Stomach (tissue), 8 donors: ENCODE measurements at regions not wholly inside any gene's neighbourhood (a gene's known extent, or its start where the extent isn't known, plus 50 kb on each side); places are given as distances from the start of the nearest gene placed in this dataset.

ENCODE experiments used
- DNase-seq, 2 donors: peaks; one replicate each; pipeline versions ENCODE4 v3.0.0 to v3.0.0-alpha.2; 2013 to 2019
- H3K27ac ChIP-seq, 5 donors: fragments of 200-600 bp in 4 of 5; sonication (generic) in 4 of 5; one replicate each; pipeline ENCODE4 v1.5.1; 2013 to 2019; ENCODE audit warnings: mild to moderate bottlenecking in 1 of 5, moderate library complexity in 1 of 5
- H3K27me3 ChIP-seq, 3 donors: fragments of 200-600 bp; sonication (generic); one replicate each; pipeline ENCODE4 v1.5.1; 2017 to 2019; ENCODE audit warnings: mixed run types in 1 of 3
- H3K36me3 ChIP-seq, 4 donors: fragments of 200-600 bp; sonication (generic); 1 replicate in 3 of 4; 2 replicates in 1 of 4; pipeline ENCODE4 v1.5.1; 2016 to 2019
- H3K4me1 ChIP-seq, 4 donors: fragments of 200-600 bp; sonication (generic); one replicate each; pipeline ENCODE4 v1.5.1; 2016 to 2019
- H3K4me3 ChIP-seq, 4 donors: fragments of 200-600 bp; sonication (generic) in 3 of 4; one replicate each; pipeline ENCODE4 v1.5.1; 2016 to 2019; ENCODE audit warnings: mild to moderate bottlenecking in 1 of 4
- H3K9me3 ChIP-seq, 4 donors: fragments of 200-600 bp; sonication (generic); one replicate each; pipeline ENCODE4 v1.5.1; 2016 to 2019
- EP300 ChIP-seq: sonication (generic); formaldehyde crosslinking; IDR thresholded peaks from one replicate; pipeline ENCODE4 v1.6.1; 2017; ENCODE audit warnings: antibody characterized with exemption
- POLR2A ChIP-seq, 4 donors: fragments of 450-650 bp; IDR thresholded peaks; one replicate each; pipeline ENCODE4 v1.6.1; 2016; ENCODE audit warnings: antibody characterized with exemption in 4 of 4, control low read depth in 2 of 4, mild to moderate bottlenecking in 1 of 4, moderate library complexity in 1 of 4
- POLR2AphosphoS5 ChIP-seq, 3 donors: sonication (generic); formaldehyde crosslinking; IDR thresholded peaks; one replicate each; pipeline ENCODE4 v1.6.1; 2016; ENCODE audit warnings: antibody characterized with exemption in 3 of 3
- WGBS, 5 donors: extraction: QIAGEN DNeasy Blood & Tissue Kit in 3 of 5; methylation state at CpG; one replicate each; pipeline versions ENCODE4 v1.1.5 to v1.1.7; 2013 to 2018; 5-methylcytosine and 5-hydroxymethylcytosine counted together
- intact Hi-C: fragments of 100-400 bp; cut with DNase I; formaldehyde crosslinking; loops from one replicate; pipeline ENCODE4 v1.15.1; 2023; ENCODE audit warnings: low total_unique reads
- TF ChIP-seq, protein P1 (sequence below), 7 experiments: fragments of 450-650 bp in 4 of 7; fragments of 200-600 bp in 3 of 7; sonication (generic) in 3 of 7; IDR thresholded peaks; one replicate each; pipeline ENCODE4 v1.5.1; 2016 to 2019; ENCODE audit warnings: antibody characterized with exemption in 7 of 7, control low read depth in 2 of 7, mild to moderate bottlenecking in 1 of 7
- donor health status: healthy with polysubstance abuse.
- donor health status: Bipolar disorder and iron deficiency.
- donor health status: healthy.

DNA sequence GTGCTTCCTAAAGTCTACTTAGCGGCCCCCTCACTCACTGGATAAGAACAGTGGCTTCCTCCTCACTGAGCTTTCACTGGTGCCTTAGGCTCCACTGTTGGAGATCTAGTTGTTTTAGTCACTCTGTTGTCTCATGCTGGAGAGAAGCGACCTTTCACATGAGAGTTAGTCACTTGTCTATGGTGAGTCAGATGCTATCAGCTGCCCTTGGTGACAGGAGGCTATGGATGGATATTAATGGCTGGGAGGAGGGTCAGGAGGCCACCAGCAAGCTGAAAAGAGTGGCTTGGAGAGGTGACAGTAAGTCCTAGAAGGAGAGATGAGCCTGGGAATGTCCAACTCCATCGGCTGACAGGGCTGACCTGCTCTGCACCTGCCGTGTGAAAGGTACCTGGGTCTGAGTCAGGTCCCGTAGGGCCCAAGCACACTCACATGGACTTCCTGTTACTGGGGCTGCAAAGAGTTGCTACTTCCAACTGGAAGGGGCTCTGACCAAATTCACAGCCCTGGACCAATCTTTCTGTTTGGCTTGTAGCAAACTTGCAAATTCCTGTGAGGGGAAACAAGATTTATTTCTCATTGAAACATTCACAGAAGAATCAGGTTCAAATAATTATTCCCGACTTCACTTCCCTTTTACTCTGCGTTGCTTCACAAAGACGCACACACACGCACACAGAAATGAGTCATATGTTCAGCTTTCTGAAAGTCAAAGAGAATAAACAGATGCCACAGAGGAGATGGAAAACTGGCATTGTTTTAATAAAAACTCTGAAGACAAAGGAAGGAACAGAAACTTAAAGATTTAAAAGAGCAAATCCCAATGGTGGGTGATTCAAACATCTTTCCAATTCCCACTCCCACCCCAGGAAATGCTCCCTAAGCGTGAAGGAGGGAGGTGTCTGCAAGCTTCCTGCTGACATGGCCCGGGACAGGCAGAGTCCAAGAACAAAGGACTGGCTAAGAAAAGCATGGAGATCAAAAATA is 203.5 kb upstream of the TWIST2 start:
- Histone ChIP-seq H3K36me3 (no peaks in the 10 kb centered on the region), H3K9me3 (no peaks in the 10 kb centered on the region), H3K27ac (peak overlapping the region in 4 of 5 donors; percentile 22 to 83 (median 70)), H3K4me1 (peaks cover 0 to 8% (median 4%) of the 10 kb centered on the region in 4 donors), H3K27me3 (no peaks in the 10 kb centered on the region), H3K4me3 (no peak overlapping the region)
- WGBS, 5 donors = 48 to 64% (median 59%) methylated on average over 9 to 11 of the region's 11 CpGs
- intact Hi-C loops = no loop called here
- peak in 1 of 2 donors; percentile 63 for DNase-seq
- peak in 2 of 3 donors; percentile 46 to 64 for TF ChIP-seq POLR2AphosphoS5 (IDR thresholded peaks at IDR 0.05)
- TF ChIP-seq, protein P1, sequence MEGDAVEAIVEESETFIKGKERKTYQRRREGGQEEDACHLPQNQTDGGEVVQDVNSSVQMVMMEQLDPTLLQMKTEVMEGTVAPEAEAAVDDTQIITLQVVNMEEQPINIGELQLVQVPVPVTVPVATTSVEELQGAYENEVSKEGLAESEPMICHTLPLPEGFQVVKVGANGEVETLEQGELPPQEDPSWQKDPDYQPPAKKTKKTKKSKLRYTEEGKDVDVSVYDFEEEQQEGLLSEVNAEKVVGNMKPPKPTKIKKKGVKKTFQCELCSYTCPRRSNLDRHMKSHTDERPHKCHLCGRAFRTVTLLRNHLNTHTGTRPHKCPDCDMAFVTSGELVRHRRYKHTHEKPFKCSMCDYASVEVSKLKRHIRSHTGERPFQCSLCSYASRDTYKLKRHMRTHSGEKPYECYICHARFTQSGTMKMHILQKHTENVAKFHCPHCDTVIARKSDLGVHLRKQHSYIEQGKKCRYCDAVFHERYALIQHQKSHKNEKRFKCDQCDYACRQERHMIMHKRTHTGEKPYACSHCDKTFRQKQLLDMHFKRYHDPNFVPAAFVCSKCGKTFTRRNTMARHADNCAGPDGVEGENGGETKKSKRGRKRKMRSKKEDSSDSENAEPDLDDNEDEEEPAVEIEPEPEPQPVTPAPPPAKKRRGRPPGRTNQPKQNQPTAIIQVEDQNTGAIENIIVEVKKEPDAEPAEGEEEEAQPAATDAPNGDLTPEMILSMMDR (IDR thresholded peaks at IDR 0.05) = no peak

DNA sequence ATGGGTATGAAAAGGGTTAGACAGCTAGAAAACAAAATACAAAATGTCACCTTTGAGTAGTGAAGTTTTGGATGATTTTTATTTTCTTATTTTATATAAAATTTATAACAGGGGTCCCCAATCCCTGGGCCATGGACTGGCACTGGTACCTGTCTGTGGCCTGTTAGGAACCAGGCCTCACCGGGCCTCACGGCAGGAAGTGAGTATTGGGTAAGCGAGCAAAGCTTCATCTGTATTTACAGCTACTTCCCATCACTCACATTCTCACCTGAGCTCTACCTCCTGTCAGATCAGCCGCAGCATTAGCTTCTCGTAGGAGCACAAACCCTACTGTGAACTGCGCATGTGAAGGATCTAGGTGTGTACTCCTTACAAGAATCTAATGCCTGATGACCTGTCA is 202.8 kb upstream of the TWIST2 start:
- intact Hi-C loops = no loop called here
- Histone ChIP-seq H3K36me3 (no peaks in the 10 kb centered on the region), H3K9me3 (no peaks in the 10 kb centered on the region), H3K27ac (peak overlapping the region in 4 of 5 donors; percentile 22 to 83 (median 58)), H3K27me3 (no peaks in the 10 kb centered on the region), H3K4me3 (no peak overlapping the region), H3K4me1 (peaks cover 0 to 8% (median 4%) of the 10 kb centered on the region in 4 donors)
- WGBS, 5 donors = 64 to 90% (median 83%) methylated on average over 6 of the region's 6 CpGs
- no peak for DNase-seq
- TF ChIP-seq EP300 = no peak
- TF ChIP-seq, protein P1 (IDR thresholded peaks at IDR 0.05) = no peak
- TF ChIP-seq POLR2A (IDR thresholded peaks at IDR 0.05) = no peak
- TF ChIP-seq POLR2AphosphoS5 (IDR thresholded peaks at IDR 0.05) = no peak

DNA sequence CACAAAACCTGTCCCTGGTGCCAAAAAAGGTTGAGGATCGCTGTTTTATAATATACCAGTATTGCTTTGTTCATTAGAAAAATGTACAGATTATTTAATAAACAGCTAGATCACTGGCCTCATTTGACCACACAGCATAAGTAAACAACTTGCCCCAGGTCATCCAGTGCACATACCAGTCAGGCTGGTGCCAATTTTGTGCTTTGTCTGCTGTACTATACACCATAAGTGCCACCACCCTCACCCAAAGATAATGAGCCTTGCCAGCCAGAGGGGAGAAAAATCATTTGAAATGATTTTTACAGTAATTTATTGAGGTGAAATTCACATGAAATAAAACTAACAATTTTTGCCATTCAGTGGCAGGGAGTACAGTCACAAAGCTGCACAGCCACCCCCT is 202.2 kb upstream of the TWIST2 start:
- no peak overlapping the region for H3K4me3 ChIP-seq
- no peak for DNase-seq
- H3K9me3 ChIP-seq = no peaks in the 10 kb centered on the region
- peak overlapping the region in 2 of 5 donors; percentile 25 to 83 for H3K27ac ChIP-seq
- 63 to 84% (median 75%) methylated on average over 1 of the region's 1 CpG for WGBS, 5 donors
- intact Hi-C loops = no loop called here
- H3K27me3 ChIP-seq = no peaks in the 10 kb centered on the region
- peaks cover 0 to 8% (median 4%) of the 10 kb centered on the region in 4 donors for H3K4me1 ChIP-seq
- TF ChIP-seq, protein P1 (IDR thresholded peaks at IDR 0.05) = no peak
- TF ChIP-seq POLR2AphosphoS5 (IDR thresholded peaks at IDR 0.05) (no peak), EP300 (no peak), POLR2A (IDR thresholded peaks at IDR 0.05) (no peak)
- H3K36me3 ChIP-seq = no peaks in the 10 kb centered on the region

DNA sequence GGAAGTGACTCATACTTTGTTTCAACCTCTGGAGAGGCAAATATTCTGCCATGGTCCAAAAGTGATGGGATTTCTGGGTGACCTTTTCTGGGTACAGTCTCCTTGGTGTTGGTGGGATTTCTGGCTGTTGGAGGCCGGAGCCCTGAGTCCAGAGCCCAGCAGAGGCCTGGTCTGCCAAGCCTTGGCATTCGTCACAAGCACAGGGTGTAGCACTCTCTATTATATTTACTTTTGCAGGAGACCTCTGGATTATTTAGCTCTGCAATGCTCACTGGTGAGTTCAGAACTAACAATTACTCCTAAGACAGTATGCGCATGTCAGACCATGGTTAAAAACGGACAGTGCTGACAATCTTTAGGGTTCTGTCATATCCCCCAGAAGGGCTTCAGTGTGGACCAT is 201.6 kb upstream of the TWIST2 start:
- TF ChIP-seq EP300 (no peak), POLR2A (IDR thresholded peaks at IDR 0.05) (no peak), POLR2AphosphoS5 (IDR thresholded peaks at IDR 0.05) (no peak)
- TF ChIP-seq, protein P1 (IDR thresholded peaks at IDR 0.05) = no peak
- Histone ChIP-seq H3K27me3 (no peaks in the 10 kb centered on the region), H3K9me3 (no peaks in the 10 kb centered on the region), H3K4me1 (peaks cover 0 to 8% (median 4%) of the 10 kb centered on the region in 4 donors), H3K4me3 (no peak overlapping the region), H3K36me3 (no peaks in the 10 kb centered on the region), H3K27ac (peak overlapping the region in 2 of 5 donors; percentile 25 to 83)
- WGBS, 5 donors = 66 to 86% (median 78%) methylated on average over 3 to 4 of the region's 4 CpGs
- intact Hi-C loops = no loop called here
- no peak for DNase-seq
